Activated CD8-positive, alpha-beta memory T cell treated with anti-CD3 and anti-CD28 coated beads for 24 hours (primary cell): ENCODE measurements at regions not wholly inside any gene's neighbourhood (a gene's known extent, or its start where the extent isn't known, plus 50 kb on each side); places are given as distances from the start of the nearest gene placed in this dataset.
"Not testable (repeated sequence)": the region's sequence is repeated elsewhere in the genome, so short reads cannot be mapped to it uniquely, and the experiment has no call there.

Experiments used
- DNase-seq: peaks from one replicate; pipeline ENCODE4 v3.0.0-alpha.2; 2020

GRCh38 chr13:85186356-85187045, 612.7 kb downstream of the SLITRK6 start:
- no peak for DNase-seq

DNA sequence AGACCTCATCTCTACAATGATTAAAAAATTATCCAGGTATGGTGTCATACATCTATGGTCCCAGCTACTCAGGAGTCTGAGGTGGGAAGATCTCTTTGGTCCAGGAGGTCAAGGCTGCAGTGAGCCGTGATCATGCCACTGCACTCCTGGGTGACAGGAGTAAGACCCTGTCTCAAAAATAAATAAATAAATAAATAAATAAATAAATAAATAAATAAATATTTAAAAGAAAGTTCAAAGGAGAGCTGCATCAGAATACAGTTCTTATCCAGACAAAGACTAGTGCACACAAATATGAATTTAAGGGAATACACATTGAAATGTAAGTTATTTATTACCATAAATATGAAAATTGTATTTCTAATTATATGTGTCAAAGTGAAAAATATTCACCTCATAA, 624.9 kb downstream of the SLITRK6 start:
- DNase-seq: no peak

DNA sequence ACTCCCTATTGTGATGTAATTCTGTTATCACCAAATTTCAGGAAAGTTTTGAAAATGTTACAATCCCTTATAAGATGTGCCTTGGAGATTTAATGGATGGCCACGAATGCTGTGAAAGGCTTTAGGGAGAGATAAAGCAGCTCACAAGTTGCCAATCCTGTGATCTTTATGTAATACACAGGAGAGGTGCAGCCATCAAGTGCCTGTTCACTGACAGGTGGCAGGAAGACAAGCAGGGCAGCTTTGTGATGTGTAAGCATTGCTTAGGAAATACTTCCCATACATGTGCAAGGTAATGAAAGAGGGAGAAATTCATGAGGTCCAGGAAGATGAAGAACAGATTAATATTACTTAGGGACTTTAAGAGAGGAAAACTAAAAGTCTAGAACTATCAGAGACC, 628.8 kb downstream of the SLITRK6 start:
- no peak for DNase-seq

- DNase-seq: no peak
Observed at GRCh38 chr13:85166891-85167290, 632.3 kb downstream of the SLITRK6 start.

- DNase-seq: no peak
Observed at GRCh38 chr13:85163063-85163462, 636.2 kb downstream of the SLITRK6 start.

DNA sequence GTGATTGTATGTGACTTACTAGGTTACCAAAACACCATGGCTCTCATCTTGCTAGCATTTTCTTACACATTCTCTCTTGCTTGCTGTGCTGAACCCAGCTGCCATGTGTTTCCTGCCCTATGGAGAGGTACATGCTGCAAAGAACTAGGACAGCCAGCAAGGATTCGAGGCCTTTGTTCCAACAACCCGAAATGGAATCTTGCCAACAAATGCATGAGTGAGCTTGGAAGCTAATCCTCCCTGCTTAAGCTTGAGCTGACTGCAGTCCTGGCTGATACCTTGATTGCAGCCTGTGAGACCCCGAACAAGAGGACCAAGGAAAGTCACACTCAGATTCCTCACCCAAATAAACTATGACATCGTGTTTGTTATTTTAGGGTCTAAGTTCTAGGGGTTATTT, 651.2 kb downstream of the SLITRK6 start:
- DNase-seq: no peak

GRCh38 chr13:85142351-85142927, 656.8 kb downstream of the SLITRK6 start:
- no peak for DNase-seq

- no peak for DNase-seq
Observed at GRCh38 chr13:85141401-85141800, 657.8 kb downstream of the SLITRK6 start.

GRCh38 chr13:85140192-85140591, 659.0 kb downstream of the SLITRK6 start:
- no peak for DNase-seq

- DNase-seq: no peak
Observed at GRCh38 chr13:85137516-85137915, 661.7 kb downstream of the SLITRK6 start.

- DNase-seq: no peak
Observed at GRCh38 chr13:85132986-85133385, 666.2 kb downstream of the SLITRK6 start.

GRCh38 chr13:85123501-85123900, 675.7 kb downstream of the SLITRK6 start:
- not testable (repeated sequence) for DNase-seq

- DNase-seq: no peak
Observed at GRCh38 chr13:85108356-85108755, 690.9 kb downstream of the SLITRK6 start.

- no peak for DNase-seq
Observed at GRCh38 chr13:85099245-85099644, 700.0 kb downstream of the SLITRK6 start.

GRCh38 chr13:85095418-85096272, 703.6 kb downstream of the SLITRK6 start:
- DNase-seq: no peak

GRCh38 chr13:85093808-85094207, 705.4 kb downstream of the SLITRK6 start:
- DNase-seq: no peak

- DNase-seq: no peak
Observed at GRCh38 chr13:85091631-85092234, 707.5 kb downstream of the SLITRK6 start.

DNA sequence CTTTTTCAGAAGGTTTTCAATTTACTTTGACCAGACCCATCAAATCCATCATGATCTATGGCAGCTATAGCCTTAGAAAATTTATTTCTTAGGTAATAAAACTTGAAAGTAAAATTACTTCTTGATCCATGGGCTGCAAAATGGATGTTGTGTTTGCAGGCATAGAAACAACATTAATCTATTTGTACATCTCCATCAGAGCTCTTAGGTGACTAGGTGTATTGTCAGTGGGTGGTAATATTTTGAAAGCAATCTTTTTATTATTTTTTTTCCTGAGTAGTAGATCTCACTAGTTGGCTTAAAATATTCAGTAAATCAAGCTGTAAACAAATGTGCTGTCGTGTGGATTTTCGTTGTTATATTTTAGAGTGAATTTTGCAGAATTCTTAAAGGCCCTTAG, 710.0 kb downstream of the SLITRK6 start:
- no peak for DNase-seq

- no peak for DNase-seq
Observed at GRCh38 chr13:85080691-85081090, 718.5 kb downstream of the SLITRK6 start.

GRCh38 chr13:85076343-85076742, 722.9 kb downstream of the SLITRK6 start:
- DNase-seq: no peak

DNA sequence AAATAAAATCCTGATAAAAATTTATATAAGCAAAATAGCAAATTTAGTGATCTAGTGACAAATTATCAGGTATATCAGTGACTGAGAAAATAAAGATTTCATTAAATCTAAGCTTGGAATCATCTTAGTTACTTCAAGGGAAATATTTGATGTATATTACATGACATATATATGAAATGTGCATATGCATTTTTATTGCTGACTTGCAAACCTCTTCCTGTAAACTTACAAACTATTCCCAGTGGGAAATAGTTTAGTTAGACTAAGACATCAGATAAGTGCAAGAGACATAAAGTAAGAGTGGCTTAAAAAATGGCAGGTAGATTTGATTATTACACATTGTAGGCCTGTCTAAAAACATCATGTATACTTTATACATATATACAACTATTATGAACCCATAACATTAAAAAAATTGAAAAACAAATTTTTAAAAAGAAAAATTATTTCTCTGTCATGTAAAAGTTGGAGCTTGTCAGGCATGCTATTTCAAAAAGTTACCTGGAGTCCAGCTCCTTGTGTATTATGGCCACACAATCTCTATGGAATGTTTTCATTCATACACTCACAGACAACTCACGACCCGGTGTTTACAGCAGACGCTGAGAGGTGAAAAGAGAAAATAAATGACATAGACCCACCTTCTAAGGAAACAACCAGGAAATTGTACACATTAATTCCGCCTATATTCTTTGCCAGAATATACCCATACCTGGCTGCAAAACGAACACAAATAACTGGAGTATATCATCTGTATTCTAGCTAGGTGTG, 724.5 kb downstream of the SLITRK6 start:
- DNase-seq: no peak

DNA sequence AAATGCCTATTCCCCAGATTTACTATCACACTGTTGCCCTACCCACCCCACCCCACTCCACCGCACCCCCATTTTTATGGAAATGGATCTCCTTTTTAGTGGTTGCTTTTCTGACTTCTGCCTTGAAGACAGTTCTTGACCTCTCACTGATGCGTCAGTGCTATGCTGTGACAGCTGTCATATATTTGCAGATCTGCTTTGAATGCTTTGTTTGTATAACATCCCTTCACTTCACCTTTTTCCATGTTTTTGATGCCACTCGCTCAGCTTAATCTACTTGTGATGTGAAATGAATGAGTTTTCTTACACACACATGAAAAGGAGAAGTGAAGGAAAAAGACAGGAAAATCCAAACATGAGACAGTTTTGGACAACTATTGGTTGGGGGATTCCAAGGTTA, 731.0 kb downstream of the SLITRK6 start:
- no peak for DNase-seq

DNA sequence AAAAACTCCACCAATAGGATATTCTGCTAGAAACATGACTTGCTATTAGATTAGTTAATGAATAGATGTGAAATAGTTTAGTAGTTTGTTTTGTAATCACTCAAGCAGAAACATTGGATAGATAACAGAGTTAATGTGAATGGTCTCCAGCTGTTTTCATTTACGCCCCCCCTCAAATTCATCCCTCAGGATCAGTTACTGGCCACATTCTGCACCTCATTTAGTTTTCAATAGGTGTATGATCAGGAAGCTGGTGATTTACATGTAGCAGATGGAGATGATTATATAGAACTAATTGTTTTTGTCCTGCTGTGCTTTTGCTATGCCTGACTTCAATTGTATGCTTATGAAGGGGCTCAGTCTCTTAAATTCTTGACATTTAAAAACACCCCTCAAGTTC, 759.0 kb downstream of the SLITRK6 start:
- DNase-seq: no peak
